ENCODE measurements at regions not wholly inside any gene's neighbourhood (a gene's known extent, or its start where the extent isn't known, plus 50 kb on each side); places are given as distances from the start of the nearest gene placed in this dataset.
A peak's percentile ranks its signal among the peaks of the same experiment; 100 is the strongest.

DNA sequence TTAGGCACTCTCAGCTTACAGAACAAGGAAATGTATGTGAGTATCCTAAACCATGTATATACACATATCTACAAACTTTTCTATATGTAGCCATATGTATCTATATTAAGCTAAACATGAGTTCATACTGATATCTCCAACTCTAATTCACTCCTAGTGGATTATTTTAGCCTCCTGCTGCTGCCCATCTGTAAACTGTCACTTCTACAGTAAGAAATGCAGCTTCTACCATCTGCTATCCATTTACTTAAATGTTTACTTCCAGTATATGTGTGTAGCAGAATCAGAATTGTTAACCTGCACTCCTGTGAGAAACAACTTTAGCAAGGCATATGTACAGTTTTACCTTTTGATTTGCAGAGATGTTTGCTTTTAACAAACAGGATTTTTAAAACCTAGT, 478.5 kb upstream of the CBLB start:
- H3K36me3 ChIP-seq (ENCODE audit: insufficient read depth, low read length) = no peaks in the 10 kb centered on the region
- no peaks in the 10 kb centered on the region for H4K20me1 ChIP-seq (ENCODE audit: insufficient read depth, low read length)
- ATAC-seq (ENCODE audit: insufficient read depth, low read depth) (no peak), DNase-seq (no peak)
- TF ChIP-seq, protein P1, sequence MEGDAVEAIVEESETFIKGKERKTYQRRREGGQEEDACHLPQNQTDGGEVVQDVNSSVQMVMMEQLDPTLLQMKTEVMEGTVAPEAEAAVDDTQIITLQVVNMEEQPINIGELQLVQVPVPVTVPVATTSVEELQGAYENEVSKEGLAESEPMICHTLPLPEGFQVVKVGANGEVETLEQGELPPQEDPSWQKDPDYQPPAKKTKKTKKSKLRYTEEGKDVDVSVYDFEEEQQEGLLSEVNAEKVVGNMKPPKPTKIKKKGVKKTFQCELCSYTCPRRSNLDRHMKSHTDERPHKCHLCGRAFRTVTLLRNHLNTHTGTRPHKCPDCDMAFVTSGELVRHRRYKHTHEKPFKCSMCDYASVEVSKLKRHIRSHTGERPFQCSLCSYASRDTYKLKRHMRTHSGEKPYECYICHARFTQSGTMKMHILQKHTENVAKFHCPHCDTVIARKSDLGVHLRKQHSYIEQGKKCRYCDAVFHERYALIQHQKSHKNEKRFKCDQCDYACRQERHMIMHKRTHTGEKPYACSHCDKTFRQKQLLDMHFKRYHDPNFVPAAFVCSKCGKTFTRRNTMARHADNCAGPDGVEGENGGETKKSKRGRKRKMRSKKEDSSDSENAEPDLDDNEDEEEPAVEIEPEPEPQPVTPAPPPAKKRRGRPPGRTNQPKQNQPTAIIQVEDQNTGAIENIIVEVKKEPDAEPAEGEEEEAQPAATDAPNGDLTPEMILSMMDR (IDR thresholded peaks at IDR 0.05; ENCODE audit: borderline replicate concordance, extremely low read depth, low read length, poor library complexity, severe bottlenecking) = no peak
- no peak for TF ChIP-seq EZH2 (IDR thresholded peaks at IDR 0.05; ENCODE audit: borderline replicate concordance, low read depth, low read length, severe bottlenecking)
- H3K4me3 ChIP-seq (ENCODE audit: low read depth in 1 of 2, low read length in 2 of 2) = no peak overlapping the region
- no peak overlapping the region for H3K27ac ChIP-seq (ENCODE audit: low read length)
- no peak overlapping the region for H3K4me2 ChIP-seq (ENCODE audit: insufficient read depth, low read length)
- H3K9me3 ChIP-seq (ENCODE audit: insufficient read depth, low read length, severe bottlenecking) = no peaks in the 10 kb centered on the region
- no peaks in the 10 kb centered on the region for H3K27me3 ChIP-seq (ENCODE audit: insufficient read depth, low read length, poor library complexity)
- no peak overlapping the region for H2AFZ ChIP-seq (ENCODE audit: low read depth, low read length)
- peaks cover 12% of the 10 kb centered on the region for H3K4me1 ChIP-seq (ENCODE audit: insufficient read depth, low read length)
- H3K79me2 ChIP-seq (ENCODE audit: insufficient read depth, low read length) = no peaks in the 10 kb centered on the region
- no peak overlapping the region for H3K9ac ChIP-seq (ENCODE audit: low read depth, low read length)

DNA sequence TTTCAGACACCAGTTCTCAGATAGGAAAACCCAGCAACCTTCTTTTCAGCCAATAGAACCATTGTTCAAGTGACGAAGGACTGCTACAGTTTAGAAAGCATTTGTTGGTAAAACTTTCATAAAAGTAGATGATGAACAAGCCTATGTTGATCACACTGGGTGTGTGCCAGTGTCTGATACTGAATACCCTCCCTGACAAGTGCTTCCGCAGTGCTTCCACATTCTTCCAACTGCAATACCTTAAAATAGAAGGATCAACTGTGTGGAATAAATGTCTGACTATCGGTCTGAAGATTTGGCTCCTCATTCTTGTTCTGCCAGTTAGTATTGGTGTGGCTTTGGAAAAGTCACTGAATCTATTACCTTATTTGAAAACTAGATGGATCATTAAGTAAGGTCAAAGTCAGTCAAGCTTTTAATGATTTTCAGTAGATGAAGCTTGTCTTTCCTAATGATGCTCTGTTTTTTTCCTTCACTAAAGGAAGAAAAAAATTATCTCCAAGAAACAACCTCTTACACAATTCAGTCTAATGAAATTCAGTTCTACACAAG, 479.4 kb upstream of the CBLB start:
- no peaks in the 10 kb centered on the region for H3K9me3 ChIP-seq (ENCODE audit: insufficient read depth, low read length, severe bottlenecking)
- H3K4me1 ChIP-seq (ENCODE audit: insufficient read depth, low read length) = peaks cover 12% of the 10 kb centered on the region
- no peak overlapping the region for H3K27ac ChIP-seq (ENCODE audit: low read length)
- H3K4me3 ChIP-seq (ENCODE audit: low read depth in 1 of 2, low read length in 2 of 2) = no peak overlapping the region
- TF ChIP-seq EZH2 (IDR thresholded peaks at IDR 0.05; ENCODE audit: borderline replicate concordance, low read depth, low read length, severe bottlenecking) = no peak
- TF ChIP-seq, protein P1 (IDR thresholded peaks at IDR 0.05; ENCODE audit: borderline replicate concordance, extremely low read depth, low read length, poor library complexity, severe bottlenecking) = no peak
- no peak overlapping the region for H3K4me2 ChIP-seq (ENCODE audit: insufficient read depth, low read length)
- H3K27me3 ChIP-seq (ENCODE audit: insufficient read depth, low read length, poor library complexity) = no peaks in the 10 kb centered on the region
- ATAC-seq (ENCODE audit: insufficient read depth, low read depth) (no peak), DNase-seq (no peak)
- no peaks in the 10 kb centered on the region for H3K36me3 ChIP-seq (ENCODE audit: insufficient read depth, low read length)
- no peaks in the 10 kb centered on the region for H3K79me2 ChIP-seq (ENCODE audit: insufficient read depth, low read length)
- H3K9ac ChIP-seq (ENCODE audit: low read depth, low read length) = no peak overlapping the region
- H2AFZ ChIP-seq (ENCODE audit: low read depth, low read length) = no peak overlapping the region
- H4K20me1 ChIP-seq (ENCODE audit: insufficient read depth, low read length) = no peaks in the 10 kb centered on the region

DNA sequence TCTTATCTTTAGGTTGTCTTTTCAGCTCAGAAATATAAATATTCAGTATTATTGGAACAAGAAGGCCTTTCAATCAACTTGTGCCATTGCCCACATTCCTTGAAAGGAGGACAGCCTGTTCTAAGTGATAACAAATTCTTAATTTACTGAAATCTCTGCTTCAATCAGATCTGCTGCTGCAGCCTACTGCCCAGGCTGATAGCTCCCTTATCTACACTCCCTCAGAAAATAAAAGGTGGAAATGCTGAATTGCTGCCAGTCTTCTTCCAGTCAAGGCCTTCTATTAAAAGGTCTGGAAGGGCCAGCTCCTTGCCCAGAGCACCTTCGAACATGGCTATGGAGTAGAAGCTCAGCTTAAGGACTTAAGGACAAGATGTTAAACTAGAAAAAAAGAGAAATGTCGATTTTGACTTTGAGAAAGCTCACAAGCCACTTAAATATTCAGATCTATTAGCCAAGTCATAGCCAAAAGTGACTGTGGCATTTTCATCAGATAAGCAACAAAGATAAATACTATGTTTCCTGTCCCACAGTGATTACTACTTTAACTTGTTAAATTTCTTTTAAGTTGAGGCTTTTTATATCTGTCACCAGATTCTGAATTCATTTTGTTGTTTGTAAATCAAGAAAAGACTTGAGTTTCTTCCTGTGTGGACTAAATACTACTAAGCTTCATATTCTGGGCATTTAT, 480.5 kb upstream of the CBLB start:
- H3K79me2 ChIP-seq (ENCODE audit: insufficient read depth, low read length) = no peaks in the 10 kb centered on the region
- H3K9me3 ChIP-seq (ENCODE audit: insufficient read depth, low read length, severe bottlenecking) = no peaks in the 10 kb centered on the region
- no peaks in the 10 kb centered on the region for H3K27me3 ChIP-seq (ENCODE audit: insufficient read depth, low read length, poor library complexity)
- peak; percentile 71; the same call in 2 of the 3 replicates for ATAC-seq (ENCODE audit: insufficient read depth, low read depth)
- H3K4me3 ChIP-seq (ENCODE audit: low read depth in 1 of 2, low read length in 2 of 2) = no peak overlapping the region
- no peak for DNase-seq
- no peaks in the 10 kb centered on the region for H4K20me1 ChIP-seq (ENCODE audit: insufficient read depth, low read length)
- no peak overlapping the region for H3K9ac ChIP-seq (ENCODE audit: low read depth, low read length)
- TF ChIP-seq, protein P1 (IDR thresholded peaks at IDR 0.05; ENCODE audit: borderline replicate concordance, extremely low read depth, low read length, poor library complexity, severe bottlenecking) = no peak
- no peak for TF ChIP-seq EZH2 (IDR thresholded peaks at IDR 0.05; ENCODE audit: borderline replicate concordance, low read depth, low read length, severe bottlenecking)
- H3K36me3 ChIP-seq (ENCODE audit: insufficient read depth, low read length) = no peaks in the 10 kb centered on the region
- no peak overlapping the region for H3K27ac ChIP-seq (ENCODE audit: low read length)
- H2AFZ ChIP-seq (ENCODE audit: low read depth, low read length) = no peak overlapping the region
- peaks cover 12% of the 10 kb centered on the region for H3K4me1 ChIP-seq (ENCODE audit: insufficient read depth, low read length)
- no peak overlapping the region for H3K4me2 ChIP-seq (ENCODE audit: insufficient read depth, low read length)
